ENCODE measurements at regions not wholly inside any gene's neighbourhood (a gene's known extent, or its start where the extent isn't known, plus 50 kb on each side); places are given as distances from the start of the nearest gene placed in this dataset.

DNA sequence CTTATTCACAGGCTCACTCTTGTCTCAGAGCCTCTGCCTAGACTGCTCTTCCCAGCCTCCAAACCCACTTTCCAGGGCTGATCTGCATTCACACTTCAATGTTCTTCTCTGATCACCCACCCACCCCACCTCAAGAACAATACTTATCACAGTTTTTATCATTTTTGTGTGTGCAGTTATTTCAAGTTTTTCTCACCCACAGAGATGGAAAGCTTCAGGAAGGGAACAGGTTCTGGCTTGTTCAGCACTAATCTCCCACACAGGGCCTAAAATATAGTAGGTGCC lies 160.9 kb downstream of the MRPL14 start:
- TF ChIP-seq, protein P1, sequence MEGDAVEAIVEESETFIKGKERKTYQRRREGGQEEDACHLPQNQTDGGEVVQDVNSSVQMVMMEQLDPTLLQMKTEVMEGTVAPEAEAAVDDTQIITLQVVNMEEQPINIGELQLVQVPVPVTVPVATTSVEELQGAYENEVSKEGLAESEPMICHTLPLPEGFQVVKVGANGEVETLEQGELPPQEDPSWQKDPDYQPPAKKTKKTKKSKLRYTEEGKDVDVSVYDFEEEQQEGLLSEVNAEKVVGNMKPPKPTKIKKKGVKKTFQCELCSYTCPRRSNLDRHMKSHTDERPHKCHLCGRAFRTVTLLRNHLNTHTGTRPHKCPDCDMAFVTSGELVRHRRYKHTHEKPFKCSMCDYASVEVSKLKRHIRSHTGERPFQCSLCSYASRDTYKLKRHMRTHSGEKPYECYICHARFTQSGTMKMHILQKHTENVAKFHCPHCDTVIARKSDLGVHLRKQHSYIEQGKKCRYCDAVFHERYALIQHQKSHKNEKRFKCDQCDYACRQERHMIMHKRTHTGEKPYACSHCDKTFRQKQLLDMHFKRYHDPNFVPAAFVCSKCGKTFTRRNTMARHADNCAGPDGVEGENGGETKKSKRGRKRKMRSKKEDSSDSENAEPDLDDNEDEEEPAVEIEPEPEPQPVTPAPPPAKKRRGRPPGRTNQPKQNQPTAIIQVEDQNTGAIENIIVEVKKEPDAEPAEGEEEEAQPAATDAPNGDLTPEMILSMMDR (IDR thresholded peaks at IDR 0.05; ENCODE audit: control insufficient read depth, insufficient read depth, low read depth, low read length, missing control alignments) = no peak
- no peak overlapping the region for H3K4me3 ChIP-seq (ENCODE audit: control insufficient read depth, low read depth, low read length)
- no peak for DNase-seq (ENCODE audit: low read depth)

DNA sequence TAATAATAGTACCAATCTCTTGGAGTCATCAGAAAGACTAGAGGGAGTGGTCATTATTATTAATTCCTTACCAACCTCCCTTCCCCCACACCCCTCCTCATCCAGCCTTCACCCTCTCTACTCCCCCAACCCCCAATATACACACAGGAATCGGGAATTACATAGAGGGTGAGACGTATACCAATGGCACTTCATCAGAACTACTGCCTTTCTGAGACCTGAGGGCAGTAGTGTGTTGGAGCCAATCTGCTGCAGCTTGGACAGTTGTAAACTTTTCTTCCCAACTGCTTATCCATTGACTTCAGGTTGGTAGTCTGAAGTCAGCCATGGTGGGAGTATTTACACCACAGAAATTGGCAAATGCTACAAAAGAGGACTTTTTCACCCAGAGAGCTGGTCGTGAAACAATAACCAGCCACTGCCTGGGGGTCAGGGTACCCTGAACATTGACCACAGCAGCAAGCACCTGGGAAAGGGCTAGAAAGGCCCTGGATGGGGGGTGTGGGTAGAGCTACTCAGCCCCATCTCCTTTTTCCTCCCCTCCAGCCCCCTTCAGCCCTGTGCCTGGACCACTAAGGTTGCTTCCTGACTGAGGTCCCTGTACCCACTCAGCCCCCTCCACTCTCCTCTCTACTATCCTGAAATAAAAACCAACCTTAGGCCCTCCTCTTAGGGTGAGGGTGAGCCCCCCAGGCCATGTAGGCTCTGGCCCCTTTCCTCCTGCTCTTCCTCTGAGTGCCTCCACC lies 161.5 kb downstream of the MRPL14 start:
- no peak overlapping the region for H3K4me3 ChIP-seq (ENCODE audit: control insufficient read depth, low read depth, low read length)
- TF ChIP-seq, protein P1 (IDR thresholded peaks at IDR 0.05; ENCODE audit: control insufficient read depth, insufficient read depth, low read depth, low read length, missing control alignments) = no peak
- no peak for DNase-seq (ENCODE audit: low read depth)

DNA sequence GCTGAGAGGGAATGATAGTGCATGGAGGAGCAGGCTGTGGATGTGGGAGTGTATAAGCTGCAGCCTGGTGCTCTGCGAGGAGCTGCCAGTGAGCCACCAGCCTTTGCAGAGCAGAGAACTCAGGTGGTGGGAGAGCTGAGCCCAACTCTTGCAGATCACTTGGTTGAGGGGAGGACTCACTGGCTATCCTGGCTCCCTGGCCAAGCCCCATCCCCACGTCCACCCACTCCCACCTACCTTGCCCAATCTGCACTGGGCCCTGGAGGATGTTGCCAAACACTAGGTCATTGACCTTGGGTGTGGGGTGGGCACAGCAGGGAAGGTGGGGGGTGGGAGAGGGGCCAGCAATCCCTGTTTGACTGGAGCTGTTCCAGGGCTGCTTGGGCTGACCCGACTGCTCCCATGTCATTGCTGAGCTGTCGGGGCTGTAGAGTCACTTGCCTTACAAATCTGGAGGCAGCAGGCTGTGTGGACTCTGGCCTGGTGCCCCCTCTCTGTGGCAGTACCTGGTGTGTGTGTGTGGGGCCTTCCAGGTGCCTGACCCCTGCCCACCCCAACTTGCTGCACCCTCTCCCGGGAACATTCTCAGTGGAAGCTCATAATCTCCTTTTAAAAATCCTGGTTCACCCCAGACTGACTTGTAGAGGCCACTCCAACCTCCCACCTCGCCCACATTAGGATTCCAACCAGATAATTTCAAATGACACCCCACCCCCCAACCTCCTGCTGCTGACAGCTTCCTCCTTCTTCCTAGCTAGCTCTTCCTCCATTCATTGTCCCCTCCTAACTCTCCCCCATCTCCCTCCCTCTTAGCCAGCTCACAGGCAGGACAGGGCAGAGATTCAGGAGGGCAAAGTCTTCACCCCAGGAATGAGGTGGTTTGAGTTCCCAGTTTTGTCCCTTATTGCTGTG lies 162.3 kb downstream of the MRPL14 start:
- DNase-seq (ENCODE audit: low read depth) = no peak
- no peak overlapping the region for H3K4me3 ChIP-seq (ENCODE audit: control insufficient read depth, low read depth, low read length)
- TF ChIP-seq, protein P1 (IDR thresholded peaks at IDR 0.05; ENCODE audit: control insufficient read depth, insufficient read depth, low read depth, low read length, missing control alignments) = no peak

DNA sequence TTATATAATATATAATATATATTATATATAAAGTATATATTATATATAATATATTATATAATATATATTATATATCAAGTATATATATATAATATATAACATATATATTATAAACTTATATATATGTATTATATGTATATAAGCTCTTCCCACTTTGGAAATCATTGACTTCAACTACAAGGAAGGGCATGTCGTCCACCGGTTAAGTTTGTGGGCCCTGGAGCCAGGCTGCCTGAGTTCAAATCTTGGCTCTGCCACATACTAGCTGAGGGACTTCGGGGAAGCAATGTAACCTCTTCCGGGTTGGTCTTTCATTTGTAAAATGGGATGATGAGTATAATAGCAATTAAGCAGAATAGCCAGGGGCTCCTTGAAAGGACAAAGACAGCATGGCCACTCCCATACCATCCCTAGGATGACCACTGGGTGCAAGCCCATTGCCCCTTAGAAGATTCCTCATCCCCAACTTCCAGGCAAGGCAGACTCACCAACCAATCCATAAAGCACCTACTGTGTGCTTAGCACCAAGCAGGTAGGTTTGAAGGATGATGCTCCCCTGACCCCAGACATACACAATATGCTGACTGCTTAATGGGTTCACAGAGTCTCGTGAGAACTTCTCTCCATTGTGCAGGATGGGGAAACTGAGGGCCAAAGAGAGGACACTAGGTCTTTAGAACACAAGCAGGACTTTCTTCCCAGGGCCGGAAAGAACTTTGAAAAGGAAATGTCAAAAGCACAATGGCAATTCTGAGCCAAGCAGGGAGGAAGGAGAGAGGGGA lies 163.2 kb downstream of the MRPL14 start:
- H3K4me3 ChIP-seq (ENCODE audit: control insufficient read depth, low read depth, low read length) = no peak overlapping the region
- TF ChIP-seq, protein P1 (IDR thresholded peaks at IDR 0.05; ENCODE audit: control insufficient read depth, insufficient read depth, low read depth, low read length, missing control alignments) = no peak
- DNase-seq (ENCODE audit: low read depth) = no peak

DNA sequence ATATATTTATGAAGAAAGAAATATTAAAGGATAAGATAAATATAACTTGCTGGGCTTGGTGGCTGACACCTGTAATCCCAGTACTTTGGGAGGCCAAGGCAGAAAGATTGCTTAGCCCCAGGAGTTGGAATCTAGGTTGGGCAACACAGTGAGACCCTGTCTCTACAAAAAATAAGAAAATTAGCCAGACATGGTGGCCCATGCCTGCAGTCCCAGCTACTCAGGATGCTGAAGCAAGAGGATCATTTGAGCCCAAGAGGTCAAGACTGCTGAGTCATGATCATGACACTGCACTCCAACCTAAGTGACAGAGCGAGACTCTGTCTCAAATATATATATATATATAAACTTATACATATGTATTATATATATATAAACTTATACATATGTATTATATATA lies 164.0 kb downstream of the MRPL14 start:
- no peak for DNase-seq (ENCODE audit: low read depth)
- H3K4me3 ChIP-seq (ENCODE audit: control insufficient read depth, low read depth, low read length) = no peak overlapping the region
- TF ChIP-seq, protein P1 (IDR thresholded peaks at IDR 0.05; ENCODE audit: control insufficient read depth, insufficient read depth, low read depth, low read length, missing control alignments) = no peak

DNA sequence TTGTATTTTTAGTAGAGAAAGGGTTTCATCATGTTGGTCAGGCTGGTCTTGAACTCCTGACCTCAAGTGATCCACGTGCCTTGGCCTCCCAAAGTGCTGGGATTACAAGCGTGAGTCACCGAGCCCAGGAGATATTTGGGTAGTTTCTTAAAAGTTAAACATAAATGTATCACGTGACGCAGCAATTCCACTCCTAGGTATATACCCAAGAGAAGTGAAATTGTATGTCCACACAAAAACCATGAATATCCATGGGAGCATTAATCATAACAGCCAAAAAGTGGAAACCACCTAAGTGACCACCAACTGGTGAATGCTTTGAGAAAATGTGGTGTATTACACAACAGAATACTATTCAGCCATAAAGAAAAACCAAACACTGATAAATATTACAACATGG lies 164.8 kb downstream of the MRPL14 start:
- DNase-seq (ENCODE audit: low read depth) = no peak
- TF ChIP-seq, protein P1 (IDR thresholded peaks at IDR 0.05; ENCODE audit: control insufficient read depth, insufficient read depth, low read depth, low read length, missing control alignments) = no peak
- no peak overlapping the region for H3K4me3 ChIP-seq (ENCODE audit: control insufficient read depth, low read depth, low read length)
